ENCODE measurements at regions not wholly inside any gene's neighbourhood (a gene's known extent, or its start where the extent isn't known, plus 50 kb on each side); places are given as distances from the start of the nearest gene placed in this dataset.

DNA sequence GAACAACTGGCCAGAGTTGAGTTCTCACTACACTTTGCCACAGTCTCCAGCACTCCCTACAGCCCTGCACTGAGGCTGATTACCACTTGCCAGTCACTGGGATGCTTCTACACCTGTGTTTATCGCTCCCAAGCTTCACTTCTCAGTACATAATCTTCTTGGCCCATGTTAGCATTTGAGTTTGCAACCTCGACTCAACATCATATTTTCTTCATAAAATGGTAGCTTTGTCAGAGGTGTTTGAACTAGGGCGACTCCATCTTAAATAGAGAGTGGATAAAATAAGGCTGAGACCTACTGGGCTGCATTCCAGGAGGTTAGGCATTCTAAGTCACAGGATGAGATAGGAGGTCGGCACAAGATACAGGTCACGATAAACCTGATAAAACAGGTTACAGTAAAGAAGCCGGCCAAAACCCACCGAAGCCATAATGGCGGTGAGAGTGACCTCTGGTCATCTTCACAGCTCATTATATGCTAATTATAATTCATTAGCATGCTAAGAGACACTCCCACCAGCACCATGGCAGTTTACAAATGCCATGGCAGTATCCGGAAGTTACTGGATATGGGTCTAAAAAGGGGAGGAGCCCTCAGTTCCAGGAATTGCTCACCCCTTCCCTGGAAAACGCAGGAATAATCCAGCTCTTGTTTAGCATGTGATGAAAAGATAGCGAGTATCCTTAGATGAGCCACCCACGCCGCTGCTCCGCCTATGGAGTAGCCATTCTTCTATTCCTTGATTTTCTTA, 105.8 kb upstream of the KLF6 start (continued):
- TF ChIP-seq, protein P1, sequence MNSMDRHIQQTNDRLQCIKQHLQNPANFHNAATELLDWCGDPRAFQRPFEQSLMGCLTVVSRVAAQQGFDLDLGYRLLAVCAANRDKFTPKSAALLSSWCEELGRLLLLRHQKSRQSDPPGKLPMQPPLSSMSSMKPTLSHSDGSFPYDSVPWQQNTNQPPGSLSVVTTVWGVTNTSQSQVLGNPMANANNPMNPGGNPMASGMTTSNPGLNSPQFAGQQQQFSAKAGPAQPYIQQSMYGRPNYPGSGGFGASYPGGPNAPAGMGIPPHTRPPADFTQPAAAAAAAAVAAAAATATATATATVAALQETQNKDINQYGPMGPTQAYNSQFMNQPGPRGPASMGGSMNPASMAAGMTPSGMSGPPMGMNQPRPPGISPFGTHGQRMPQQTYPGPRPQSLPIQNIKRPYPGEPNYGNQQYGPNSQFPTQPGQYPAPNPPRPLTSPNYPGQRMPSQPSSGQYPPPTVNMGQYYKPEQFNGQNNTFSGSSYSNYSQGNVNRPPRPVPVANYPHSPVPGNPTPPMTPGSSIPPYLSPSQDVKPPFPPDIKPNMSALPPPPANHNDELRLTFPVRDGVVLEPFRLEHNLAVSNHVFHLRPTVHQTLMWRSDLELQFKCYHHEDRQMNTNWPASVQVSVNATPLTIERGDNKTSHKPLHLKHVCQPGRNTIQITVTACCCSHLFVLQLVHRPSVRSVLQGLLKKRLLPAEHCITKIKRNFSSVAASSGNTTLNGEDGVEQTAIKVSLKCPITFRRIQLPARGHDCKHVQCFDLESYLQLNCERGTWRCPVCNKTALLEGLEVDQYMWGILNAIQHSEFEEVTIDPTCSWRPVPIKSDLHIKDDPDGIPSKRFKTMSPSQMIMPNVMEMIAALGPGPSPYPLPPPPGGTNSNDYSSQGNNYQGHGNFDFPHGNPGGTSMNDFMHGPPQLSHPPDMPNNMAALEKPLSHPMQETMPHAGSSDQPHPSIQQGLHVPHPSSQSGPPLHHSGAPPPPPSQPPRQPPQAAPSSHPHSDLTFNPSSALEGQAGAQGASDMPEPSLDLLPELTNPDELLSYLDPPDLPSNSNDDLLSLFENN (IDR thresholded peaks at IDR 0.05; ENCODE audit: low read depth in 2 of 2, low read length in 2 of 2): no peak
- TF ChIP-seq ZNF212 (CRISPR knock-in tag; IDR thresholded peaks at IDR 0.05) (peak; percentile 96), MCM5 (IDR thresholded peaks at IDR 0.05; ENCODE audit: low read depth) (no peak), HDAC1 (IDR thresholded peaks at IDR 0.05) (no peak), SRF (CRISPR knock-in tag; IDR thresholded peaks at IDR 0.05) (peak; percentile 82 to 98), SNIP1 (IDR thresholded peaks at IDR 0.05; ENCODE audit: low read depth) (no peak), ZNF561 (CRISPR knock-in tag; conservative IDR thresholded peaks at IDR 0.05) (peak; percentile 92), ZNF232 (CRISPR knock-in tag; IDR thresholded peaks at IDR 0.05) (no peak)
- TF ChIP-seq, protein P2, sequence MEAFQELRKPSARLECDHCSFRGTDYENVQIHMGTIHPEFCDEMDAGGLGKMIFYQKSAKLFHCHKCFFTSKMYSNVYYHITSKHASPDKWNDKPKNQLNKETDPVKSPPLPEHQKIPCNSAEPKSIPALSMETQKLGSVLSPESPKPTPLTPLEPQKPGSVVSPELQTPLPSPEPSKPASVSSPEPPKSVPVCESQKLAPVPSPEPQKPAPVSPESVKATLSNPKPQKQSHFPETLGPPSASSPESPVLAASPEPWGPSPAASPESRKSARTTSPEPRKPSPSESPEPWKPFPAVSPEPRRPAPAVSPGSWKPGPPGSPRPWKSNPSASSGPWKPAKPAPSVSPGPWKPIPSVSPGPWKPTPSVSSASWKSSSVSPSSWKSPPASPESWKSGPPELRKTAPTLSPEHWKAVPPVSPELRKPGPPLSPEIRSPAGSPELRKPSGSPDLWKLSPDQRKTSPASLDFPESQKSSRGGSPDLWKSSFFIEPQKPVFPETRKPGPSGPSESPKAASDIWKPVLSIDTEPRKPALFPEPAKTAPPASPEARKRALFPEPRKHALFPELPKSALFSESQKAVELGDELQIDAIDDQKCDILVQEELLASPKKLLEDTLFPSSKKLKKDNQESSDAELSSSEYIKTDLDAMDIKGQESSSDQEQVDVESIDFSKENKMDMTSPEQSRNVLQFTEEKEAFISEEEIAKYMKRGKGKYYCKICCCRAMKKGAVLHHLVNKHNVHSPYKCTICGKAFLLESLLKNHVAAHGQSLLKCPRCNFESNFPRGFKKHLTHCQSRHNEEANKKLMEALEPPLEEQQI (IDR thresholded peaks at IDR 0.05): no peak
- TF ChIP-seq, protein P3, sequence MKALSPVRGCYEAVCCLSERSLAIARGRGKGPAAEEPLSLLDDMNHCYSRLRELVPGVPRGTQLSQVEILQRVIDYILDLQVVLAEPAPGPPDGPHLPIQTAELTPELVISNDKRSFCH (CRISPR knock-in tag; IDR thresholded peaks at IDR 0.05): peak; percentile 95
- TF ChIP-seq, protein P3 (tag; IDR thresholded peaks at IDR 0.05): peak; percentile 100
- TF ChIP-seq, protein P4, sequence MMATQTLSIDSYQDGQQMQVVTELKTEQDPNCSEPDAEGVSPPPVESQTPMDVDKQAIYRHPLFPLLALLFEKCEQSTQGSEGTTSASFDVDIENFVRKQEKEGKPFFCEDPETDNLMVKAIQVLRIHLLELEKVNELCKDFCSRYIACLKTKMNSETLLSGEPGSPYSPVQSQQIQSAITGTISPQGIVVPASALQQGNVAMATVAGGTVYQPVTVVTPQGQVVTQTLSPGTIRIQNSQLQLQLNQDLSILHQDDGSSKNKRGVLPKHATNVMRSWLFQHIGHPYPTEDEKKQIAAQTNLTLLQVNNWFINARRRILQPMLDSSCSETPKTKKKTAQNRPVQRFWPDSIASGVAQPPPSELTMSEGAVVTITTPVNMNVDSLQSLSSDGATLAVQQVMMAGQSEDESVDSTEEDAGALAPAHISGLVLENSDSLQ (IDR thresholded peaks at IDR 0.05): peak; percentile 37; the same call in 1 of the 2 replicates
- TF ChIP-seq, protein P5, sequence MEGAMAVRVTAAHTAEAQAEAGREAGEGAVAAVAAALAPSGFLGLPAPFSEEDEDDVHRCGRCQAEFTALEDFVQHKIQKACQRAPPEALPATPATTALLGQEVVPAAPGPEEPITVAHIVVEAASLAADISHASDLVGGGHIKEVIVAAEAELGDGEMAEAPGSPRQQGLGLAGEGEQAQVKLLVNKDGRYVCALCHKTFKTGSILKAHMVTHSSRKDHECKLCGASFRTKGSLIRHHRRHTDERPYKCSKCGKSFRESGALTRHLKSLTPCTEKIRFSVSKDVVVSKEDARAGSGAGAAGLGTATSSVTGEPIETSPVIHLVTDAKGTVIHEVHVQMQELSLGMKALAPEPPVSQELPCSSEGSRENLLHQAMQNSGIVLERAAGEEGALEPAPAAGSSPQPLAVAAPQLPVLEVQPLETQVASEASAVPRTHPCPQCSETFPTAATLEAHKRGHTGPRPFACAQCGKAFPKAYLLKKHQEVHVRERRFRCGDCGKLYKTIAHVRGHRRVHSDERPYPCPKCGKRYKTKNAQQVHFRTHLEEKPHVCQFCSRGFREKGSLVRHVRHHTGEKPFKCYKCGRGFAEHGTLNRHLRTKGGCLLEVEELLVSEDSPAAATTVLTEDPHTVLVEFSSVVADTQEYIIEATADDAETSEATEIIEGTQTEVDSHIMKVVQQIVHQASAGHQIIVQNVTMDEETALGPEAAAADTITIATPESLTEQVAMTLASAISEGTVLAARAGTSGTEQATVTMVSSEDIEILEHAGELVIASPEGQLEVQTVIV (CRISPR knock-in tag; IDR thresholded peaks at IDR 0.05; ENCODE audit: borderline replicate concordance): peak; percentile 89

All from K562 (cell line).